Endodermal cell (in vitro differentiated cells): ENCODE measurements at regions not wholly inside any gene's neighbourhood (a gene's known extent, or its start where the extent isn't known, plus 50 kb on each side); places are given as distances from the start of the nearest gene placed in this dataset.

ENCODE experiments used
- DNase-seq: peaks from one replicate; pipeline ENCODE4 v3.0.0-alpha.2; 2017
- H3K27ac ChIP-seq: 2 replicates; pipeline ENCODE4 v1.5.1; 2013; ENCODE audit warnings: mild to moderate bottlenecking, low read depth, low read length, moderate library complexity
- H3K27me3 ChIP-seq: 2 replicates; pipeline ENCODE4 v1.6.1; 2013; ENCODE audit warnings: mild to moderate bottlenecking, low read length, moderate library complexity; ENCODE audit not compliant: insufficient read depth, control insufficient read depth, poor library complexity, severe bottlenecking
- H3K36me3 ChIP-seq: 2 replicates; pipeline ENCODE4 v1.7.0; 2013; ENCODE audit warnings: mild to moderate bottlenecking, low read length, moderate library complexity; ENCODE audit not compliant: control insufficient read depth, insufficient read depth
- H3K4me1 ChIP-seq: one replicate; pipeline ENCODE4 v1.7.0; 2013; ENCODE audit warnings: low read length; ENCODE audit not compliant: control insufficient read depth, insufficient read depth
- H3K4me3 ChIP-seq: 2 replicates; pipeline ENCODE4 v1.5.1; 2013; ENCODE audit warnings: mild to moderate bottlenecking, low read length, moderate library complexity
- H3K9ac ChIP-seq: 2 replicates; pipeline ENCODE4 v1.6.1; 2013; ENCODE audit warnings: mild to moderate bottlenecking, low read length, moderate library complexity; ENCODE audit not compliant: poor library complexity, severe bottlenecking; ENCODE audit errors: extremely low read depth
- H3K9me3 ChIP-seq: 2 replicates; pipeline ENCODE4 v1.6.1; 2013; ENCODE audit warnings: mild to moderate bottlenecking, low read length, moderate library complexity; ENCODE audit not compliant: control insufficient read depth
- H3K27ac Mint-ChIP-seq: 2 replicates; pipeline ENCODE4 v1.8.0; 2020; ENCODE audit warnings: mixed read lengths
- H3K27me3 Mint-ChIP-seq: 2 replicates; pipeline ENCODE4 v1.8.0; 2021; ENCODE audit warnings: mild to moderate bottlenecking, mixed read lengths; ENCODE audit not compliant: insufficient read depth
- H3K36me3 Mint-ChIP-seq: 2 replicates; pipeline ENCODE4 v1.8.0; 2020; ENCODE audit warnings: low read depth, mixed read lengths
- H3K4me1 Mint-ChIP-seq: 2 replicates; pipeline ENCODE4 v1.8.0; 2020; ENCODE audit warnings: mixed read lengths
- H3K4me3 Mint-ChIP-seq: 2 replicates; pipeline ENCODE4 v1.8.0; 2020; ENCODE audit warnings: mild to moderate bottlenecking, moderate library complexity, mixed read lengths
- H3K9me3 Mint-ChIP-seq: 2 replicates; pipeline ENCODE4 v1.8.0; 2020; ENCODE audit warnings: mild to moderate bottlenecking, mixed read lengths
- CTCF ChIP-seq: fragments of 200-600 bp; sonication (generic); conservative IDR thresholded peaks from 2 replicates; pipeline ENCODE4 v1.5.0; 2021; ENCODE audit warnings: antibody characterized with exemption, mild to moderate bottlenecking
- WGBS, 2 experiments: methylation state at CpG; one replicate each; pipeline versions ENCODE4 v1.1.5 to v1.1.7; 2013; ENCODE audit warnings: missing lambda C conversion rate in 2 of 2, mixed read lengths in 1 of 2; ENCODE audit not compliant: insufficient coverage in 1 of 2, insufficient read length in 1 of 2; 5-methylcytosine and 5-hydroxymethylcytosine counted together

GRCh38 chr9:129290606-129291005, 112.5 kb upstream of the IER5L start:
- Histone ChIP-seq H3K9me3 (peaks cover 8% of the 10 kb centered on the region), H3K9ac (no peak overlapping the region), H3K27ac (no peak overlapping the region), H3K4me3 (no peak overlapping the region), H3K27me3 (no peaks in the 10 kb centered on the region), H3K36me3 (no peaks in the 10 kb centered on the region), H3K4me1 (no peaks in the 10 kb centered on the region)
- H3K9me3 Mint-ChIP-seq = peaks cover 9% of the 10 kb centered on the region
- 94% methylated on average over 16 of the region's 16 CpGs for WGBS, 2 experiments
- peaks cover 2% of the 10 kb centered on the region for H3K27me3 Mint-ChIP-seq
- no peaks in the 10 kb centered on the region for H3K36me3 Mint-ChIP-seq
- no peak for TF ChIP-seq CTCF
- no peak overlapping the region for H3K4me3 Mint-ChIP-seq
- H3K27ac Mint-ChIP-seq = no peak overlapping the region
- peaks cover 5% of the 10 kb centered on the region for H3K4me1 Mint-ChIP-seq
- DNase-seq = peak; percentile 42

- Histone ChIP-seq H3K27me3 (no peaks in the 10 kb centered on the region), H3K4me1 (no peaks in the 10 kb centered on the region), H3K36me3 (no peaks in the 10 kb centered on the region), H3K9me3 (peaks cover under 1% of the 10 kb centered on the region), H3K9ac (no peak overlapping the region), H3K4me3 (no peak overlapping the region), H3K27ac (no peak overlapping the region)
- TF ChIP-seq CTCF = no peak
- Mint-ChIP-seq H3K36me3 (no peaks in the 10 kb centered on the region), H3K4me1 (peaks cover 7% of the 10 kb centered on the region), H3K4me3 (no peak overlapping the region), H3K9me3 (peaks cover 4% of the 10 kb centered on the region), H3K27me3 (peaks cover 1% of the 10 kb centered on the region), H3K27ac (no peak overlapping the region)
- peak; percentile 36 for DNase-seq
- WGBS, 2 experiments = 85% methylated on average over 3 of the region's 3 CpGs
Observed at GRCh38 chr9:129289883-129290282, 111.8 kb upstream of the IER5L start.

GRCh38 chr9:129289131-129289731, 111.2 kb upstream of the IER5L start:
- WGBS, 2 experiments = 81 to 88% methylated on average over 10 to 13 of the region's 13 CpGs
- DNase-seq = peak; percentile 43

More at GRCh38 chr9:129289131-129289731, 111.2 kb upstream of the IER5L start:
- Mint-ChIP-seq H3K9me3 (no peaks in the 10 kb centered on the region), H3K4me1 (peaks cover 7% of the 10 kb centered on the region), H3K4me3 (no peak overlapping the region), H3K27ac (no peak overlapping the region), H3K36me3 (no peaks in the 10 kb centered on the region), H3K27me3 (no peaks in the 10 kb centered on the region)
- no peak for TF ChIP-seq CTCF
- H3K9me3 ChIP-seq = no peaks in the 10 kb centered on the region
- no peaks in the 10 kb centered on the region for H3K27me3 ChIP-seq
- H3K27ac ChIP-seq = no peak overlapping the region
- no peak overlapping the region for H3K9ac ChIP-seq
- no peak overlapping the region for H3K4me3 ChIP-seq
- no peaks in the 10 kb centered on the region for H3K36me3 ChIP-seq
- no peaks in the 10 kb centered on the region for H3K4me1 ChIP-seq
